Inferior parietal cortex (tissue), 1 donor: ENCODE measurements at regions not wholly inside any gene's neighbourhood (a gene's known extent, or its start where the extent isn't known, plus 50 kb on each side); places are given as distances from the start of the nearest gene placed in this dataset.

Experiments
- DNase-seq: peaks from one replicate; pipeline ENCODE4 v3.0.0-alpha.2; 2016; ENCODE audit errors: extremely low spot score

- no peak for DNase-seq
Measured at GRCh38 chr20:4070323-4071177, 55.2 kb upstream of the RNF24 start.

DNA sequence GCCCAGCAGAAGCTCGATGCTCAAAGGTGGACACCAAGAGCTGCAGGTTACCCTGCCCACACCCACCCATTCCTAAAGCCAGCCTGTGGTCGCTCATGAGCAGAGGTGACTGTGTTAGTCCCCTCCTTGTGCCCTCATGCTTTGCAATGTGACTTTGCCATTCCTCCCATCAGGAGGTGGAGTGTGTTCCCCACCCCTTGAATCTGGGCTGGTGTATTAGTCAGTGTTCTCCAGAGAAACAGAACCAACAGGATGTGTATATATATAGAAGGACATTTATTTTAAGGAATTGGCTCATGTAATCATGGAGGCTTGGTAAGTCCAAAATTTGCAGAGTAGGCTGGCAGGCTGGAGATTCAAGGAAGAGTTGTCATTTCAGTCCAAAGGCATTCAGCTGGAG, 54.4 kb upstream of the RNF24 start:
- DNase-seq: peak; percentile 47

DNA sequence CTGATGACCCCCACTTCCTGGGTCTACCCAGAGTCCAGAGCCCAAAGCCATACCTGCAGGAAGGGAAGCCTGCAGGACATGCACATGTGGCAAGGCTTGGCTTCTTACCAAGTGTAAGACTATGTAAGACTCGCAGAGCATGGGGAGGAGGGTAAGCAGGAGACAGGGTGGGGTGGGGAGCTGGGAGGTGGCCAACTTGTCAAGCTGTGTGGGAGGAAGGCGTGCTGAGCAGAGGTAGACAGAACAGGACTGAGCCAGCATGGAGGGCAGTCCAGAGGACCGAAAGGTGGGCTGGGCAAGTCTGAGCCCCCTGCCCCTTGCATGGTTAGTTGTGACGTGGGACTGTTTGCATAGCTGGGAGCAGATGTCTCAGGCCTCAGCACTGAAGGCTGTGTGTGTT, 53.4 kb upstream of the RNF24 start:
- DNase-seq: no peak

DNA sequence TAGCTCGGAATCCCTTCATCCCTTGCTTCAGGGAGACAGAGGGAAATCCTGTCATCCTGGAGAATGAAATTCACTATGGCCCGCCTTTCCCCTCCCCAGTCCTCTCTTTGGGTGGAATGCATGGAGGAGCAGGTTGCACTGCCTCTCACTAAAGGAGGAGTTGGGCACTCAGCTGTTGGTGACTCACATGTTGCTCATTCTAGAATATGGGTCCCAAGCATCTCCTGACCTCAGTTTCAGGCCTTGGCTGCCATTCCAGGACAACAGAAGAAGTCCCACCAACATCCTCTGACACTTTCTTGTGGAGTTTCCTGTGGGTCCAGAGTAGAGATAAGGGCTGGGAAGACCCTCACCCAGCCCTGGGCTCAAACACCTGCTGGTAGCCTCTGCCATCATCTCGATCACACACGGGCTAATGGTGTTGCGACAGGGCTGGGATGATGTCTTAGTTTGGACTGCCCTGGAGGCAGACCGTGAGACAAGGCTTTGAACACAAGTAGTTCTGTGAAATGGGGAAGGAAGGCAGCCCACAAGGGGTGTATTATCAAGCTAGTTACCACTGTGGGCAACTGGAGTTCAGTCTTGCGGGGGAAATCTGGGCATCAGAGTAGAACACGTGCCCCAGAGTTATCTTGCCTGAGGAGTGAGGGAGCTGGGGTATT, 52.4 kb upstream of the RNF24 start:
- no peak for DNase-seq

GRCh38 chr20:4066551-4066950, 51.2 kb upstream of the RNF24 start:
- DNase-seq: no peak

DNA sequence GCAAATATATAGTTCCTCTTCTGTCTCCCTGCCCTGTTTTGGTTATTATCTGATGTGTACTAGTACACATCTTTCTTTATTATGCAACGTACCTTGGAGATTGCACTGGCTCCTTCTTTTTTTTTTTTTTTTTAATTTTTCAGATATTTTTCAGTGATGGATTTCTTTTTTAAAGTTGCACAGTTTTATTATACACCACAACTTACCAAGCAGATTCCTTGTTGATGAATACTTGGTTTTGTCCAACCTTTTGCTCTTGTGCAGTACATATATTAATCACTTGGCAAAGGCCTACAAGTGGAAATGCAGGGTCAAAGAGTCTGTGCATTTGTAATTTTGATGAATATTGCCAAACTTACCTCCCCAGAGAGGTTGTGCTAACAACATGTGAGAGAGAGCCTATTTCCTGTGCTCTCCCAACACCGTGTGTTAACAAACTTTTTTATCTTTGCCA, 50.1 kb upstream of the RNF24 start:
- DNase-seq: no peak
